ENCODE measurements at regions not wholly inside any gene's neighbourhood (a gene's known extent, or its start where the extent isn't known, plus 50 kb on each side); places are given as distances from the start of the nearest gene placed in this dataset.

DNA sequence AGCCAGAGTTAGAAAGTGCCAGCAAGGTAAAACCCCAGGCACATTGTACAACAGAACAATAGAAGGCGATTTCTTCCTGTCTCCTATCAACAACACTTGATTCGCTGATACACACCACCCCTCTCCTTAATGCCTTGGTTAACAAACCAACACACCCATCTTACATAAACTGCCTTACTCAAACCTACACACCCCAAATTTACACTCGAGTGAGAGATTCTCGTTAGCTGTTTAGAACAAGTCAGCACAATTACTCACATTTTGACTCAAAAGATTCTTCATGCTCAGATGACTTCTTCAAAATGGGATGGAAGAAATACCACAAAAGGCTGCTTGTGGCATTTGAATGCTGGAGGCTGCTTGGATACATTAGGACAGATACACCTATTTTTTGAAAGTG lies 80.0 kb upstream of the FOXQ1 start:
- TF ChIP-seq CTCF (conservative IDR thresholded peaks at IDR 0.05 in 1 of 2, IDR thresholded peaks at IDR 0.05 in 1 of 2; ENCODE audit: extremely low read depth in 1 of 2, insufficient read depth in 1 of 2, low read depth in 1 of 2, low read length in 2 of 2) (no peak), EZH2 (IDR thresholded peaks at IDR 0.05; ENCODE audit: borderline replicate concordance, low read length) (no peak)

Measured in mammary epithelial cell (primary cell).